Mesodermal cell (in vitro differentiated cells): ENCODE measurements at regions not wholly inside any gene's neighbourhood (a gene's known extent, or its start where the extent isn't known, plus 50 kb on each side); places are given as distances from the start of the nearest gene placed in this dataset.

Experiments used
- H3K27ac ChIP-seq: 2 replicates; pipeline ENCODE4 v1.7.0; 2013; ENCODE audit warnings: mild to moderate bottlenecking, low read depth, low read length, moderate library complexity; ENCODE audit not compliant: severe bottlenecking
- H3K36me3 ChIP-seq: 2 replicates; pipeline ENCODE4 v1.7.1; 2013; ENCODE audit warnings: mild to moderate bottlenecking, low read length, moderate library complexity; ENCODE audit not compliant: control insufficient read depth, insufficient read depth
- H3K4me1 ChIP-seq: one replicate; pipeline ENCODE4 v1.7.1; 2013; ENCODE audit warnings: mild to moderate bottlenecking, low read length; ENCODE audit not compliant: insufficient read depth, control insufficient read depth, poor library complexity, severe bottlenecking
- H3K4me3 ChIP-seq: 2 replicates; pipeline ENCODE4 v1.7.0; 2013; ENCODE audit warnings: low read length, control low read depth, mild to moderate bottlenecking; ENCODE audit not compliant: insufficient read depth, poor library complexity, severe bottlenecking; ENCODE audit errors: extremely low read depth
- H3K9me3 ChIP-seq: 2 replicates; pipeline ENCODE4 v1.7.1; 2013; ENCODE audit warnings: mild to moderate bottlenecking, low read length, moderate library complexity; ENCODE audit not compliant: control insufficient read depth
- WGBS, 2 experiments: methylation state at CpG; one replicate each; pipeline ENCODE4 v1.1.5; 2013; ENCODE audit warnings: missing lambda C conversion rate in 2 of 2; ENCODE audit not compliant: insufficient coverage in 2 of 2; 5-methylcytosine and 5-hydroxymethylcytosine counted together

GRCh38 chr12:3958534-3958933 is 85.3 kb upstream of the PARP11 start:
- H3K9me3 ChIP-seq: no peaks in the 10 kb centered on the region
- no peak overlapping the region for H3K4me3 ChIP-seq
- WGBS, 2 experiments: 91 to 95% methylated on average over 6 of the region's 6 CpGs
- no peak overlapping the region for H3K27ac ChIP-seq
- H3K4me1 ChIP-seq: no peaks in the 10 kb centered on the region
- no peaks in the 10 kb centered on the region for H3K36me3 ChIP-seq

GRCh38 chr12:3951380-3952135 is 78.4 kb upstream of the PARP11 start:
- H3K36me3 ChIP-seq: no peaks in the 10 kb centered on the region
- H3K4me3 ChIP-seq: no peak overlapping the region
- H3K4me1 ChIP-seq: no peaks in the 10 kb centered on the region
- 90 to 91% methylated on average over 20 to 21 of the region's 23 CpGs for WGBS, 2 experiments
- H3K9me3 ChIP-seq: peaks cover 3% of the 10 kb centered on the region
- no peak overlapping the region for H3K27ac ChIP-seq

GRCh38 chr12:3950714-3951320 is 77.6 kb upstream of the PARP11 start:
- Histone ChIP-seq H3K4me3 (no peak overlapping the region), H3K9me3 (peaks cover 3% of the 10 kb centered on the region), H3K4me1 (no peaks in the 10 kb centered on the region), H3K36me3 (no peaks in the 10 kb centered on the region), H3K27ac (no peak overlapping the region)
- whole genome bisulfite sequencing, 2 experiments: 96 to 100% methylated on average over 1 to 4 of the region's 7 CpGs

GRCh38 chr12:3947781-3948180 is 74.6 kb upstream of the PARP11 start:
- no peaks in the 10 kb centered on the region for H3K4me1 ChIP-seq
- H3K27ac ChIP-seq: no peak overlapping the region
- WGBS, 2 experiments: 88 to 90% methylated on average over 1 to 2 of the region's 5 CpGs
- no peak overlapping the region for H3K4me3 ChIP-seq
- no peaks in the 10 kb centered on the region for H3K36me3 ChIP-seq
- peaks cover 3% of the 10 kb centered on the region for H3K9me3 ChIP-seq

GRCh38 chr12:3945671-3946070 is 72.5 kb upstream of the PARP11 start:
- no peaks in the 10 kb centered on the region for H3K36me3 ChIP-seq
- no peaks in the 10 kb centered on the region for H3K4me1 ChIP-seq
- H3K4me3 ChIP-seq: no peak overlapping the region
- WGBS, 2 experiments: 75 to 85% methylated on average over 3 of the region's 3 CpGs
- H3K9me3 ChIP-seq: peaks cover 3% of the 10 kb centered on the region
- H3K27ac ChIP-seq: no peak overlapping the region

- Histone ChIP-seq H3K4me1 (no peaks in the 10 kb centered on the region), H3K9me3 (peaks cover 2% of the 10 kb centered on the region), H3K36me3 (no peaks in the 10 kb centered on the region), H3K27ac (no peak overlapping the region), H3K4me3 (no peak overlapping the region)
- no CpG with 5 or more reads among the region's 1 CpG for WGBS, 2 experiments
Measured at GRCh38 chr12:3944620-3945019, 71.4 kb upstream of the PARP11 start.

DNA sequence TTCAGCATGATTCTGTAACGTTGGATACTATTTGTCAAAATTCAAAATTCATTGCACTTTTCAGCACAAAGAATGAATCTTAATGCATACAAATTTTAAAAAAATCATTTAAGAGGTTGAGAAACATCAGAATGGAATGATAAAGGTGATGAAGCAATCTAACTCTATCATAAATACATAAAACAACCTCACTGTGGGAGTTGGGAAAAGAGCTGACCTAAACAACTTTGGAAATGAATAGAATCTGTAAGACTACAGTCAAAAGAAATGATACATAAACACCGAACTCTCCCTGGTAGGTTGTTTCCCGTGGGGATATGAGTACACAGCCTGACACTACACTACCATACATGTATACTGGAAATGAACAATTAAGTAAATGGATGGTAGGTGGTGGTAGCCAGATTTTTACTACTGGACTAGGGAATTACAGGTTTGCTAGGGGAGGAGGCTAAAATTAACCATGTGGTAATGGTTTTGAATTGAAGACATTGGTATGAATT is 64.9 kb upstream of the PARP11 start:
- Histone ChIP-seq H3K9me3 (no peaks in the 10 kb centered on the region), H3K27ac (no peak overlapping the region), H3K36me3 (no peaks in the 10 kb centered on the region), H3K4me3 (no peak overlapping the region), H3K4me1 (peaks cover 3% of the 10 kb centered on the region)
- WGBS, 2 experiments: no CpG with 5 or more reads among the region's 3 CpGs

DNA sequence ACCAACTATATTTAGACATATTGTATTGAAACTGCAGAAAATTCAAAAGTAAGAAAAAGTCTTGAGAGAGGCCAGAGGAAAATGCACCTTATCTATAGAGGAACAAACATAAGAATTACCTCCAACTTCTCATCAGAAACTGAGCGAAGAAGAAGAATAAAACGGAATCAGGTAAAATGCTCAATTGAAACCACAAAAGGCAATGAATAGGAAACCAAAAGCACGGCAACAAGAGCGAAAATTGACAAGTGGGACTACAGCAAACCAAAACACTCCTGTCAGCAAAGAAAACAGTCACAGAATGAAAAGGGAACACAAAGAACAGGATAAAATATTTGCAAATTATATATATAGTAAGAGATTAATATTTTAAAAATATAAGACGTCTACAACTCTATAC is 61.9 kb upstream of the PARP11 start:
- H3K36me3 ChIP-seq: no peaks in the 10 kb centered on the region
- WGBS, 2 experiments: 86% methylated on average over 4 of the region's 5 CpGs; no CpG with 5 or more reads in 1 of the 2 experiments
- H3K4me1 ChIP-seq: peaks cover 8% of the 10 kb centered on the region
- no peak overlapping the region for H3K4me3 ChIP-seq
- no peaks in the 10 kb centered on the region for H3K9me3 ChIP-seq
- H3K27ac ChIP-seq: no peak overlapping the region

GRCh38 chr12:3933819-3934192 is 60.6 kb upstream of the PARP11 start:
- no peaks in the 10 kb centered on the region for H3K36me3 ChIP-seq
- H3K9me3 ChIP-seq: no peaks in the 10 kb centered on the region
- no peak overlapping the region for H3K27ac ChIP-seq
- no peak overlapping the region for H3K4me3 ChIP-seq
- WGBS, 2 experiments: 86% methylated on average over 1 of the region's 1 CpG; no CpG with 5 or more reads in 1 of the 2 experiments
- H3K4me1 ChIP-seq: peaks cover 18% of the 10 kb centered on the region

GRCh38 chr12:3933074-3933818 is 60.0 kb upstream of the PARP11 start:
- H3K9me3 ChIP-seq: no peaks in the 10 kb centered on the region
- H3K4me1 ChIP-seq: peaks cover 22% of the 10 kb centered on the region
- WGBS, 2 experiments: 83 to 85% methylated on average over 7 of the region's 9 CpGs
- H3K4me3 ChIP-seq: no peak overlapping the region
- no peak overlapping the region for H3K27ac ChIP-seq
- no peaks in the 10 kb centered on the region for H3K36me3 ChIP-seq
